Activated T-cell treated with anti-CD3 and anti-CD28 coated beads, Interleukin-2, amount 50 U/mL, for 1 hour (primary cell): ENCODE measurements at regions not wholly inside any gene's neighbourhood (a gene's known extent, or its start where the extent isn't known, plus 50 kb on each side); places are given as distances from the start of the nearest gene placed in this dataset.

Source experiments
- DNase-seq: peaks from one replicate; pipeline ENCODE4 v3.0.0-alpha.2; 2020

- DNase-seq = no peak
Measured at GRCh38 chr1:55836086-55836485, 620.9 kb upstream of the USP24 start.

- no peak for DNase-seq
Measured at GRCh38 chr1:55833529-55834091, 618.4 kb upstream of the USP24 start.

GRCh38 chr1:55831759-55832158 lies 616.6 kb upstream of the USP24 start:
- DNase-seq = no peak

GRCh38 chr1:55828044-55828443 lies 612.9 kb upstream of the USP24 start:
- DNase-seq = no peak

DNA sequence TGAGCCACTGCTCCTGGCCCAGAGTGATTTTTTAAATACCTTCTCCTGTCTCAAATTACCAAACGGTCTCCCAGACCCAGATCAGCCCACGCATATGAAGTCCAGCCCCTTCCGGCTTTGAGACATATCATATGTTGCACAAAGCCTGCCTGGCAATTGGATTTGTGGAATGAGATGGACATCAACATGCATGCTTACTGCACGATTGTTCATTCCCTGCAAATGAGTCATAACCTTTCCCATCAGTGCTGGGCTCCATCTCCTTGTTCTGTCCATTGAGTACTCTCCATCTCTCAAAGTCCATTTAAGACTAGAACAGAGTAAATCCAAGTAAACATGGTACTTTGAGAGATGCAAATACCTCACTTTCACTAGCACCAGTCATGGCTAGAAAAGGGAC lies 612.2 kb upstream of the USP24 start:
- no peak for DNase-seq

DNA sequence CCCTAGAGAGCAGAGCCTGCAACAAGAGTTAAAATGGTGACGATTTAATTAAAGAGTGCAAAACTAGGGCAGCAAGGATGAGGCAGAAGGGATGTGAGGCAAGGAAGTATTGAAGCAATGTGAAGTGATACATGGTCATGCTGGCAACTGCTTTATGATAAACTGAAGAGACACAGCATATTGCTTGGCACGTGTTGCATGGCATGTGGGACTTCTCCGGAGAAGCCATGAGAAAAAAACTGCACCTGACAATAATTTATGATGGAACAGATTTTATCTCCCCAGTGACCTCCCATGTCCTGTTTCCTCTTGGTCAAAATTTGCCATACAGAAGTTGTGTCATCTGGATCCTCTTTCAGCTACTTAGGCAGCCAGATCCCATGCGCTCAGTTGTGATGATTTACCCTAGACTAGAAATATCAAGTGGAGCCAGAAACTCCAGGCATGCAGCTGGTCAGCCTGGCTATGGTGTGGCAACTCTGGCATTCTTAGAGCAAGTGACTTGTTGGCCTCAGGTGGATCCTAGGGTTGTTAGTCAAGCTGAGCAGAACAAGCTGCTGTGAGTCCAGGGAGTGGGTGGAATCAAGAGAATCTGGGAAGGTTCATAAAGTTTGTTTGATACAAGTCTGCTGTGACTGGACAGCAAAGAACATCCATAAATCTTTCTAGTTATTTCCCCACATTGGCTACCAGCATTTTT lies 611.4 kb upstream of the USP24 start:
- DNase-seq = no peak

DNA sequence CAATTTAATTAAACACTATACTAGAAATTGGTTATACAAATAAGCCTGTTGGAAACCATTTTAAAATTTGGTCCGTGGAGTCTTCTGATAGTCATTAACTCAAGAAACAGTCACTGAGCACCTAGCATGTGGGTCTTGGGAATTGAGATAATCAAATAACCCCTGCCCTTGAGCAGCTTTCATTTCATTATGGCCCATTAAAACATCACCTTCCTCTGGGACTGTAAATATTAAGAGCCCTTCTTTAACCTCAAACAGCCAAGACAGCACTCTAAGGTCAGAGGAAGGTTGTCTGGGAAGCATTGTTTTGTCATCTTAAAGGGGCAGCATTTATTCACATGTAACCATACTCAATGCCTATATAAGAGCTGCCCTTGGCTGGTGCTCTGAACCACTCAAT lies 610.3 kb upstream of the USP24 start:
- DNase-seq = no peak

DNA sequence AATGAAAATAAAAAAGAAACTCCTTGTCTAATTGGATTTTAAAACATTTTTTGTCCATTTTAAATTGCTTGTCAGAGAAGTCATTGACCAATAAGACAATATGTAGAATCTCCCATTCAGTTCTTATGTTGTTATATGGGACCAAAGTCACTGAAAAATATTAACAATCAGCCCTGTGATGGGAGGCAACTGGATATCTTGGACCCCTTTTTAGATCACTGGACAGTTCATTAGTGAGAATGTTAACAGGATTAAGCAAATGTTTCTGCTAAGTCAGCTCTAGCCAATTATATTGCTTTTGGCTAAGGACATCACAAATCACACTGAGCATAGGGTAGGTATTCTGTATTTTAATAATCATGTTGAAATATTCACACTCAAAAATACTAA lies 609.1 kb upstream of the USP24 start:
- no peak for DNase-seq

DNA sequence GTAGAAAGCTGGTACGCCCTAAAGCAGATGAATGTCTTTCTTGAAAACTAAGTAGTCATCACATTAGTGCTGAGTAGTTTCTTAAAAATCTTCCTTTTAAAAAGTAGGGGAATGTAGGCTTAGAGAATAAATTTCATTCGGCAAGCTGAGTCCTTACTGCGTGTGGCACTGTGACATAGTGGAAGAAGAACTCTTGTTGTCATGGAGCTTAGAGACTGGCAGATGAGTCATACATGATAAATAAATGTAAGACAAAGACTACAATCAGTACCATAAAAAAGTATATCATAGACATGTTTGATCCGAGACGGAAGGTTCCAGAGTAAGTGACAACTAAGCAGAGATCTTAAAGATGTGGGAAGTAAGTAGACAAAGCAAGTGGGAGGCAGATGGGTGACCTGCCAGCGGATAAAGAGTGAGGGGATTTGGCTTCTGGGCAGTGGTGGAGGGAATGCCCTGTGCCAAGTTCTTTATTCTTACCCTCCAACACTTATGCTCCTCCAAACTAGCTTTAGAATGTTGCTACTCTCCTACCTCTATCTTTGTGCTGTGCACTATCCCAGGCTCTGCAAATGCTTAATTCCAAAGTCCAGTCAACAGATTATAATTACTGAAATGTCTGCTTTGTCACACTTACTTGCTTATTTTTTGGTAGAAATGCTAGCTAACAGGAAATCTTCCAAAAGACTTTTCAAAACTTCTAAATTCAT lies 608.5 kb upstream of the USP24 start:
- DNase-seq = no peak

DNA sequence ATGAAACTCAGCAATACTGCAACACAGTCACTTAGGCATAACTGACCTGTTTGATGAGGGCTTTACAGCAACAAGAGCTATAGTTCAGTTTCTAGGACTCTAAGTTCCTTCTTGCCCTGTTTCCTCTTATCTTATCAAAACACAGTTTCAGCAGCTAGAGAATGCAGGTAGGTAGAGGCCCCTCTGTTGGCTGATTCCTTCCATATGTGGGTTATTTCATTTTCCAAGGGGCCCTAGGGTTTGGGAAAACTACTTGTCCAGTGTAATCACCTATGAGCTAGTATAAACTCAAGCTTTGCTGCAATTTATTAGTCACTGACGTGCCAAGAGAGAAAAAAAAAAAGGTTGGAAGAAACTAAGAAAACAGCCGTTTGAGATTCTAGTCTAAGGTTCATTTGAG lies 607.7 kb upstream of the USP24 start:
- DNase-seq = no peak

DNA sequence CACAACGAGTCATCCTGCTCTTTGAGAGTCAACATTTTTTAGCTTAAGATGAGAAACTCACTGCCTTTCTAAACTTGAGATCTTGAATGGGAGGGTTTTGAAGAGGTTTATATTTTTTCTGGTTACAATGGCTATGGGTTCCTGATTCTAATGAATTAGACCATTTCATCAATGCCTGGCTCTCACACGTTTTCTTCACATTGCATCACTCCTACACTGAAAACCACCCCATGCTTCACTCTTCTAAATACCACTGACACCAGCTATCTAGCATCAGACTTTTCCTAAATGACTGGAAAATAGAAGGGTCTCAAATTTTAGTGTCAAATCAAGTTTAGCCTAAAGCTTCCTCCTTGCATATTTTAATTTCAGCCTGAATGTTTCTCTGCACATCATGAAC lies 606.1 kb upstream of the USP24 start:
- DNase-seq = no peak

DNA sequence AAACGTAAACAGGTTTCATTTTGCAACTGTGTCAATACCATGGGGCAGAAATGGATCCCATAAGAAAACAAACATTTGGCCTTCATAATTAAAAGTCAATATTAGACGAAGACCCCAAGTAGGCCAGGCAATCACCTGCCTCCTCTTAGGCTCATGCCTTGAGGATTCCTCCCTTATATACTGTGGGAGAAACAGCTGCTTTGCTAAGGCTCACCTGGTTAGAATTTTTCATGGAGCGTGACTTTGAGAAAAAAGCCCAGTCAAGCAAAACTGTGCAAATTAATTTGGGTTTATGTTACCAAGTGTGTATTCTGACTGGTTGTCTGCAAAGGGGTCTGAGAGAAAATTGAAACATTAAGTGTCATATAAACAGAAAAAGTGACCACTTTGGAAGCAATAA lies 605.3 kb upstream of the USP24 start:
- DNase-seq = no peak

GRCh38 chr1:55819011-55819410 lies 603.8 kb upstream of the USP24 start:
- no peak for DNase-seq

DNA sequence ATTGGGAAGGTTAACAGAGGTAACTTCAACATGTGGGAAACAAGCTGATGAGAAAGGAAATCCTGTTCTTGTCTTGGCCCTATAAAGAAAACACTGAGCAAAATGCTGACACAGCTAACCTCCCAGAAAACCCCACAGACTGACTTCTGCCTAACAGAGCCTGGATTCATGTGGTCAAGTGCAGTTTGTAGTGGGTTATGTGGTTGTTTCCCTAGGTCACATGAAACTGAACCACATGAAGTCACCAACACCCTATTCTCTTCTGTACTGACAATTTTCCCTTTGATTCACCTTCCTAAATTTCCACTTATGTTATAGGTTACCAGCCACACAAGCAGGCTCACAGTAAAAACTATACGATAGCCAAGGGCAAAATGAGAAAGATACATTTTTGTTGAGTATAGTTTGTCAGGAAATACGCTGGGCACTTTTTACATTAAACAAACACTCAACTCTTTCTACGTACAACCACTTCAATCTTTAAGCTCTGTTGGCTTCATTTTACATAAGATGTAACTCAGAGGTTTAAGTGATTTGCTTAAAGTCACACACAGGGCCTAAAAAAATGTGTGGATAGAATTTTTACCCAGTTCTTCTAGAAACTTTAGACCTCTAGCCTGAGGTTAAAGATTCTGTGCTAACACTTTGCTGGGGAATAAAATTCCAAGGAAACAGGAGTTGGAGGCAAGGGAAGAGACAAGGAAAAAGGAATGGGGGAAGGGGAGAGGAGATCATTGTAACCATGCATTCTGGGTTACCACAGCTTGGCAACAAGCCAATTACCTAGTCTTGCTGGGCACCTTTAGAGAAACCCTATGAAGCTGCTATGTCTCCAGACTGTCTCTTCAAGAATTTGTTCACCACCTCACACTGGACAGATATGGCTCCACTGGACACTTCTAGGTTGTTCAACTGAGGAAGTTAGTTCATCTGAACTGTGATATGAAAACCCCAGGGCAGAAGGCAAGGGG lies 601.6 kb upstream of the USP24 start:
- no peak for DNase-seq

DNA sequence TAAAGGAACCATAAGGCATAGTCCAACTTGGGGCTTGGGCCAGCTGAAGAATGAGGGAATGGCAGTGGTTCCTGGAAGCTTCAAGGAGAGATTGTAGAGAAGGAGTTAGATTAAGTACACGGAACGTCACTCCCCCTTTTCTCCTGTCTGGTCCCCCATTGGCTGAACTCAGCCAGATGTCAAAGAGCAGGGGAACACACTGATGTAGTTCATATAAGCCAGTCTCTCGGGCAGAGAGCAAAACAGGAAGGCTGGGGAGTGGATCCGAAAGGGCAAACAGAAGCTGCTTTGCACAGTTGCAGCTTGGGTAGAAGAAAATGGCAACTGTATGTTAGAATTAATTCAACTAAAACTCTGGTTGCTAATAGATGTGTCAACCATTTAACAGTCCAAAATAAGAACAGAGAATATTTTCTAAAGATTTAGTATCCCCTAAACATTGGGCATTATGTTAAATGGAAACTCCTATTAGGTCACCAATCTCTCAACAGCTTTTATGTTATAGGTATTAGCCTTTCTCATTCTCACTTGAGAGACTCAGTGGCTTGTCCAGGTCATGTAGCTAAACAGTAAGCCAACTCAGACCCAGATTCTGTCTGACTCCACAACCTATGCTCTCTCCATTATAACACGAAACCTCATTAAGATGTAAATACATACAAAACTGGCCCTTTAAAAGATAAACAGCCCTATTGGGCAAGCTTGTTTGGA lies 600.7 kb upstream of the USP24 start:
- no peak for DNase-seq

DNA sequence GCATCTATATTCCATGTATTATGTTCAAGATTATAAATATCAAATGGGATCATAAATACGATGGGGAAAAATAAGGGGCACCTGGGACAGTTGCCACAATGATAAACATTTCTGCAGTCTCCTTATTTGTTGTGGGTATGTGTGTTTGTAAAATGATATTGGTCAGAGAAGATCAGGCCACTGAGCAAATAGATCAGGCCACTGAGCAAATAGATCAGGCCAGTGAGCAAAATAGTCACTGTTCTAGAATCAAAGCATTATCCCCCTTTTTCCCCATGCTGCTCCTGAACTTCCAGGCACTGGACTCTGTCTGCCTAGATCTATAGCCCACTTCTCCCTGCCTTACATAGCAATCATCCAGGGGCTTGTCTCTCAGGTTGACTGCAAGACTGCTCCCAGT lies 599.8 kb upstream of the USP24 start:
- no peak for DNase-seq

- no peak for DNase-seq
Measured at GRCh38 chr1:55813618-55814017, 598.5 kb upstream of the USP24 start.

GRCh38 chr1:55812281-55812680 lies 597.1 kb upstream of the USP24 start:
- DNase-seq = no peak

GRCh38 chr1:55808263-55808662 lies 593.1 kb upstream of the USP24 start:
- DNase-seq = no peak

GRCh38 chr1:55803429-55803828 lies 588.3 kb upstream of the USP24 start:
- DNase-seq = no peak

DNA sequence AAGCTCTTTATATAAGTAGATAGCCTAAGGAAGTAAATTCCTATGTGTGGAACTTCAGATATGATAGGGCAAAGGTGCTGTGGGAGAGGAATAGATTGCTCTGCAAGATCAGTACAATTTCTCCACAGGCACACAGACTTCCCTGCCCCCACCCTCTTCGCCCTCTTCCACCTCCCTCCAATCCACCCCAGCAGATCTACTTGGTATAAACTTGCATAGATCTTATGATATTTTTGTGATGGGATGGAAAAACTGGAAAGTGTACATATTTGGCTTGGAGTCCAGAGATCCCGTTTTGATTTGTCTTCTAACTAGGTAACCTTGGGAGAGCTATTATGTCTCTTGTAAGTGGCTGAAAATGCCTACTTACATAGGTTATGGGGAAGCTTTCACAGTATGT lies 586.3 kb upstream of the USP24 start:
- no peak for DNase-seq

GRCh38 chr1:55800503-55800902 lies 585.3 kb upstream of the USP24 start:
- DNase-seq = no peak

- no peak for DNase-seq
Measured at GRCh38 chr1:55793856-55794255, 578.7 kb upstream of the USP24 start.
